GM18909 (cell line): ENCODE measurements at regions not wholly inside any gene's neighbourhood (a gene's known extent, or its start where the extent isn't known, plus 50 kb on each side); places are given as distances from the start of the nearest gene placed in this dataset.
"Not testable (repeated sequence)": the region's sequence is repeated elsewhere in the genome, so short reads cannot be mapped to it uniquely, and the experiment has no call there.

Source experiments
- ATAC-seq: cut with Tn5 transposase; IDR thresholded peaks from one replicate; pipeline ENCODE4 v1.9.1; 2021; ENCODE audit warnings: mild to moderate bottlenecking; ENCODE audit not compliant: unreplicated experiment, poor library complexity

DNA sequence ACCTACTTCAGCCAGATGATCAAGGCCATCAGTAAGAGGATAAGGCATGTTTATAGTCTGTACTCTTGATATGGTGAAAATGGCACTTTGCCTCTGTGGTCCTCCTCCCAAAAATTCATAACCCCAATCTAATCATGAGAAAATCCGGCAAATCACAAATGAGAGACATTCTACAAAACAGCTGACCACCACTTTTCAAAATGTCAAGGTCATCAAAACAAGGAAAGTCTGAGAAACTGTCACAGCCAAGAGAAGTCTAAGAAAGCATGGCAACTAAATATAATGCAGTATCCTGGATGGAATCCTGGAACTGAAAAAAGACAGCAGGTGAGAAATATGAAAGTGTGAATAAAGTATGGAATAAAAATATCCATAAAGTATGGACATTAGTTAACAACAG, 226.6 kb upstream of the INTU start:
- no peak for ATAC-seq

DNA sequence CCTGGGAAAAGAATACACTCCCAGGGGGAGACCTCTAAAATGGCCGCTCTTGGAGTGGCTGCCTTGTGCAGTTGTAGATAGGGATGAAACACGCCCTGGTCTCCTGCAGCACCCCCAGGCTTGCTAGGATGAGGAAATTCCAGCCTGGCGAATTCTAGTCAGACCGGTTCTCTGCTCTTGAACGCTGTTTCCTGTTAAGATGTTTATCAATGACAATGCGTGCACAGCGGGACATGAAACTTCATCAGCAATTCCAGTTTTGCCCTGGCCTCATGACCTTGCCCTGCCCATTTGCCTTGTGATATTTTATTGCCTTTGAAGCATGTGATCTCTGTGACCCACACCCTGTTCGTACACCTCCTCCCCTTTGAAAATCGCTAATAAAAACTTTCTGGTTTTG, 225.2 kb upstream of the INTU start:
- not testable (repeated sequence) for ATAC-seq

DNA sequence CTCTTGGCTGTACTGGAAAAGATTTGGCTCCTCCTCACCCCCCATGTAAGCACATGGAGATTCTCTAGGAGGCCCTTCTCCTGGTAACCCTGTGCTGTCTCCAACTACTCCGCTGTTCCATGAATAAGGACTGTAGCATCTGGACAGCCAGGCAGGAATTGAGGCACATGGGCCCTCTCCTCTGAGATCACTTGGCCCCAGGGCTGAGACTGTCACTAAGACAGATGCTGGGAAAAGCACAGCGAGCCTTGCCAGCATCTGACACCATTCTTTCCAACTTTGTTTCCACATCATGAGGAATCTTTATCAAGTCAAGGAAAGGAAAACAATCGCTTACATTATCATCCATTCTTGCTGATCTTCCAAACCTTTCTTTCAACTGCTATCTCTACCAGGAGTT, 222.6 kb upstream of the INTU start:
- no peak for ATAC-seq

DNA sequence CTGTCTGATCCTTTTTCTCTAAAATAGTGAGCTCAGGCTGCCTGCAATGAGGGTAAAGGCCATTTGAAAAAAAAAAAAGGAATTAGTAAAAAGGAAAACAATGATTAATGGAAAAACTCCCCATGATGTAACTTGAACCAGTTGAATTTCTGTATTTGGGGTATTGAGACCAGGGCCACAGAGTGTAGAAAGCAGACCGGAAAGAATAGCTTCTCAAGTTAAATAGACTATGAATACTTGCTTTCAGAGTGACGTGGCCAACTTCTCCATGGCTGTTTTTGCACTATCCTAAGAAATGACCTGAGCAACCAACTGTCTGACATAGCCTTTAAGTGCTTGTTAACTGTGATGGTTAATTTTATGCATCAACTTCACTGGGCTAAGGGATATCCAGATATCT, 222.1 kb upstream of the INTU start:
- ATAC-seq, result no peak

DNA sequence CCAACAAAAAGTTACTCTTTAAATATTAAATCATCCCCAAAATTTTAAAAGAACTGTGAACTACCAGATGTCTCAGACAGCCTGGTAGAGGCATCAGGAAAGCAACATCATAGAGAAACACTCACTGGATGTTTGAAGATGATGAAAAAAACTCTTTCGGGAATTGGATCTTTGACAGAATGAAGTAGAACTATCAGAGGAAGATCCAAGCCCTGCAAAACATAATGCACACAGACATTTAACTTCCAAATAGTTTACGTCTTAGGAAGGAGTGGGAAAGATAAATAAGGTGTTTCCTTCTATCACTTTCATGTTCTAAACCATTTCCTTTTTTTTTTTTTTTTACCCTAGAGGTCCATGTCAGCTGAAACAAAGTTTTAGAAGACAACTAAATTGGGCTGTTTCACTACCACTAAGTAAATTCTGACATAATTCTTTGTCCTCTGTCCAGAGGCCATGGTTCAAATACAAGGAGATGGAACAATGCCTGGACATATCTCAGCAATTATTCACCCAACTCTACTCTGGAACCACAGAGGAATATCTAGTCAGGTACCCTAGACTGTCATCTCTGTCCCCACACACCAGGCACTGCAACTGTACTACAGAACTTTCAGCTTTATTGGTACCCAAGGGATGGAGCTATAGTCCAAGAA, 217.7 kb upstream of the INTU start:
- ATAC-seq, result no peak

DNA sequence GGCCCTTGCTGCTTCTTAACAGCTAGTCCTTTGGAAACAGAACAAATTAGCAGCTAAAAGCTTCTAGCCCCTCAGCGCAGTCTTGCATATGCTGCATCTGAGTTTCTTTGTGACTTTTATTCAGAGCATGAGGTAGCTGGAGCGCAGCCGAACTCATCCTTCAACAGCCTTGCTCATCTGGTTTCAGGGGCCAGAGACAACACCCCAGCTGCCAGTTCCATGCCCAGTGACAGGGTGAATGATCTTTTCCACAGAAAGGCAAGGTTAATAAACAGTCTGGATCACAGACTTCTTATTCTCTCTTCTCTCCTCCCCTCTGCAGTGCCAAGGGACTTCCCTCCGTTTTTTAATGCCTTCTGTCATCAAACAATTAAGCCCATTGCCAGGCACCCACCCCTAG, 216.6 kb upstream of the INTU start:
- no peak for ATAC-seq

DNA sequence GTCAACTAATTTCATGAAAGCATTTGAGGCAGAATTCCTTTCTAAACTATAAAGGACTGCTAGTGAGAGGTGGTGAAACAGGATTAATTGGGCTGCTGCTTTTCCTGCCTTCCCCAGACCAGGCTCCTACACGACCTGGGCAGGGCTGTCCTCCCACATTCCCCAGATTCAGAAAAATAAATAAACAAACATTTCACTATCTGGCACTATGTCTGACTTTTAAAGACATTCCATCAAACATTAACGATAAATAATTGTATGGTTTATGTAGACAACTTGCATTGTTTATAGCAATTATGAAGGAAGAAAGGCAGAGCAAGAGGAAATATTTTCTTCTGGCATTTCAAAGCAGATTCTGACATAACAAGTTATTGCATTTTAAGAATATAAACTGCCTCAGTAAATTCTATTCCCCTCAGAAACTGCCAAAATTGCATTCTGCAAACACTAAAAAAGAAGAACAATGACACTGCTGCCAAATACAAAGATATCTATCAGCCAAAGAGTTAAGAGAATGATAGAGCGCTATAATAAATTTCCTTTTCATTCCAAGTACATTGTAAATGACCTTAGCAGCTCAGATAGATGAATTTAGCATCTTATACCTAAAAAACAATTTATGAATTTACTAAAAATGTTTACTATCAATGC, 214.7 kb upstream of the INTU start:
- ATAC-seq, result no peak

DNA sequence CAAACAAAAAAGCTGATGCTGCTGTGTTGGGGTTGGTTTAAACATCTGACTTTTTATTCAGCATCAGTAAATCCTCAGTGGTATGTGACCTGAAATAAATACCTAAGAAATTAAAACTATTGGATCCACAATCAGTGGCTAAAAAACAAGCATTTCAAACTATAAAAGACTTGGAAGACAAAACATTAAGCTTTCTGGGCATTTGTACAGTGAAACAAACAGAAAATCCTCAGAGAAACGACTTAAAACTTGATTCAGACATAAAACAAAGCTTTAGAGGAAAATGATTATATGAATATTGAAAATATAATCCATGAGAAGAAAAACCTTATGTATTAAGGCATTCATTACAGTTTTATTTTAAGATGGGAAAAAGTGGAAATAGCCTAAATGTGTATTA, 213.3 kb upstream of the INTU start:
- ATAC-seq, result no peak

DNA sequence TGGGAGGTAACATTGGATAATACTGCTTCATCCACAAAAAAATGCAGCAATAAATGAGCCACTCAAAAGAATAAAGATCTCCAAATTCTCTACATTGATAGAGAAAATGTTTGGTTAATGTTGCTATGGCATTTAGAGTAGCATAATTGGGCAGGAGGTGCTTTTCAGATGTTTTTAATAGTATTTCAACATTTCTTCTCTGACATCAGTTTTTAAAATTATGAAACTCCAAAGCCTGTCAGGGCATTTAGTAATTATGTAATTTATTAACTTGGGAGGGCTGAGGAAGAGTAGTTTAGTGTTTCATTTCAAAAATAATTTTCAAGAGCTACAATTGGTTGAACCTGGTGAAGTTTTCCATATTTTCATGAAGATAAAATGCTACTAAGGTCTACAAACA, 211.3 kb upstream of the INTU start:
- no peak for ATAC-seq

DNA sequence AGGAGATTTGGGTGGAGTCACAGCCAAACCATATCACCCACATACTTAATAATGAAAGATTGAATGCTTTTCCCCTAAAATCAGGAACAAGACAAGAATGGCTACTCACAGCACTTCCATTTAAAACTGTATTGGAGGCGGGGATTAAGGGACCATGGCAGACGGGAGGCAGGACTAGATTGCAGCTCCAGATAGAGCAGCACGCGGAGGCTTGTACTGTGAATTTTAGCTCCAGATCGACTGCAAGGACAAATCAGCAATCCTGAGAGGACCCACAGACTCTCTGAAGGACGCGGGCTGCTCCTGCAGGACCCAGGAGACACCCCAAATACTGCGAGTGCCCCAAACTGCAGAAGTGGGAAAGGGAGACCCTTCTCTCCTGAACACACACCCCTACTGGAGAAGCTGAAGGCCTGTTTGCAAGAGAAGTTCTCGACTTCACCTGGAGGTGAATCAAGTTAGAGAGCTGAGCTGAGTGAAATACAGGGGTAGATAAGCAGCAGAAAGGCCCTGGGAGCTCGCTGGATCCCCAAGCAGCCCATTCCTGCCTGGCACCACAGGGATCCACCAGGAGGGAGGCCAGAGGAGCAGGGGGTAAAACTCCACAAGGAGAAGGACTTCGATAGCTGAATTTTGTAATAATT, 207.4 kb upstream of the INTU start:
- ATAC-seq, result no peak

DNA sequence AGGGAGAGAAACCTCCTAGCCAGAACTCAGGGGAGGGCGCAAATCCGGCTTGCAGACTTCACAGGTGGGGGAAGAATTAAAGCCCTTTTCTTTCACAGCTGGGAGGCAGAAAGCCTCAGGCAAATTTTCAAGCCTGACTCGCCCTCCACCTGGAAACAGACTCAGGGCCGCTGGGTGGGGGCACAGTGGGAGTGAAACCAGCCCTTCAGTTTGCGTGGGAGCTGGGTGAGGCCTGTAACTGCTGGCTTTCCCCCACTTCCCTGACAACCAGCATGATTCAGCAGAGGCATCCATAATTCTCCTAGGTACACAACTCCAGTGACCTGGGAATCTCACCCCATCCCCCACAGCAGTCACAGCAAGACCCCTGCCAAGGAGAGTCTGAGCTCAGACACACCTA, 206.9 kb upstream of the INTU start:
- no peak for ATAC-seq

DNA sequence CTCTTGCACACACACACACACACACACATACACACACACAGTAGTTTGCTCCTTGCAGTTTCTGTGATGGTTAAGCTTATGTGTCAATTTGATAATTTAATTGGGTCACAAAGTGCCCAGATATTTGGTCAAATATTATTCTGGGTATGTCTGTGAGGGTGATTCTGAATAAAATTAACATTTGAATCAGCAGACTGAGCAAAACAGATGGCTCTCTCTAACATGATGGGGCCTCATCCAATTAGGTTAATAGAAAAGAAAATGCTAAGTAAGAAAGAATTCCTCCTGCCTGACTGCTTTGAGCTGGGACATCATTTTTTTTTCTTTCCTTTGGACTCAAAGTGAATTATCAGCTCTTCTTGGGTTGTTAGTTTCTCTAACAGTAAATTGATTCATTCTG, 191.2 kb upstream of the INTU start:
- ATAC-seq, result no peak

DNA sequence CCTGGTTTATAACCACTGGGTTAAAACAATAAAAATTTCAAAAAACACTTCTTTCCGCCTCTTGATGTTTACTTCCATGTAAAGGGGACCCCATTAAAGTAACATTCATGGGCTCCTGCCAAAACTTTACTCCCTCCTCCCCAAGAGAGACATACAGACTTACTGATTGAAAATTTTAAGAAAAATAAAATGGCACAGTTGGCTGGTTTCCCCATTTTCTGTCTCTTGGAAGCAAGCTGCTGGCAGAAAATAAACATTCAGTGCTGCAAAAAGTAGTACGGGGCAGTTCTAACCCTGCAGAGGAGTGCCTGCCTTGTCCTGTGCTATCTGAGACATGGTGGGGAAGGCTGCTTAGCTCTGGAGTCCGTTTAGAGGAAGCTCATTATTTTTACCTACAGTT, 187.3 kb upstream of the INTU start:
- no peak for ATAC-seq

DNA sequence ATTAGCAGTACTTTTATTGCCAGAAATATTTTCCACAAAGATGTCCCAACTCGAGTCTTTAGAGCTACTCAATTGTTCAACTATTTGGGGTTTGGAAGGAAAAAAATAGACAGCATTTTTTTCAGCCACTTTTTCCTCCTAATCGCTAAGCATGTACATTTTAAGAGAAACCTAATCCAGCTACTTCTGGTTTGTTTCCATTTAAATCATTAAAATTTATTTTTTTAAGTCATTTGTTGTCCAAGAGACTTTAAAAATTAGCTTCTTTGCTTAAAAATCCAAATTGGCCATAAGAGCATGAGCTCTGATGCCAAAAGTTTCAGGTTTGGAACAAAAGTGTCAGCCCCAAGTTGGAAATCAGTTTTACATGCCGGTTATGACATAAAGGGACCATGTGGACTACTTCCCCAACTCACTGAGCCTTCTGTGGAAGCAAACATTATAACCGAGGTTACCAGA, 186.3 kb upstream of the INTU start:
- no peak for ATAC-seq

DNA sequence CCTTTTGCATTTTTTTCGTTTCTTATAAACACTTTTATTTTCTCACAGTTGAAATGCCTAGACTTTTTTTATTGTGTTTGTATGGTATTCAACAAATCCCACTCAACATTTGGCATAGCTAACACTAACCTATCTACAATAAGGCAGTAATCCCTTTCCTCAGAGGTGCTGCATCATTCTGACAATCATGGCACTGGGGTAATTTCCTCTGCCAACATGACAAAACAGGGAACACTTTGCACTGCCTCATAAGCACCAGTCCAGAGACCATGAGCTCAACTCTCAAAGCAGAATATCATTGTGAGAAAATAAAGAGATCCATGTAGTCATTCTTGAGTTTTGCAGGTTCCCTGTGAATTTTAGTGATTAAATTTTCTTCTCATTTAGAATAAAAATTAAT, 183.8 kb upstream of the INTU start:
- ATAC-seq, result no peak

DNA sequence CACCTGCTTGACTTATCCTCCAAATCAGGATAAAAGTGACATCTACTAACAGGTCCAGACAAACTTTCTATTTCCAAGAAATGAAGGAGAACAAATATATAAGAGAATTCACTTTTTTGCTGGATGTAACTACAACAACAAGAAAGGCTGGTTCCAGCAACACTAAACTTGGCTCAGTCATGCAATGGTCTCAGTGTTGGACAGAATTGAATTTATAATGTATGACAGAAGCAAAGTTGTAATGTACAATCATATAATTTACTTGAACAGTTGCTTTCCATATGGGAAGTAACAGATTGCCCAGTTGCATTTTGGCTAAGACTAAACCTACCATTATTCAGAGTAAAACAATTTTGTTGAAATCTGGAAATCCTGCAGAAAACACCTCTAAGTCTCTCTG, 183.3 kb upstream of the INTU start:
- ATAC-seq, result no peak

DNA sequence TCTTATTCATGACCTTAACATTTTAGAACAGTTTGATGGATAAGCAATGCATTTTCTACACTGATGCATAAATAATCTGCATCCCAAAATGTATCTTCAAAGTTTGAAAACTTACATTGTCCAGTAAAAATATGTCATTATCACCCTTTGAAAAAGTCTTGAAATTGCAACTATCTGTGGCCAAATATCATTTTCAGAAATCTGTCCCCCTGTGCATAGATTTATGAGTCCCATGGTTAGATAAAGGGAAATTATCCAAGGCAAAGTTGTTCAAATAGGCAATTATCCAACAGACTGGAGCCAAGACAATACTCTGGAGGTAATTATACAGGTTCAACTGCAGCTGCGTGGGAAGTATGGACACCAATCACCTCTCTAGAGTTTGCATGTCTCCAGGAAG, 182.5 kb upstream of the INTU start:
- ATAC-seq, result no peak

DNA sequence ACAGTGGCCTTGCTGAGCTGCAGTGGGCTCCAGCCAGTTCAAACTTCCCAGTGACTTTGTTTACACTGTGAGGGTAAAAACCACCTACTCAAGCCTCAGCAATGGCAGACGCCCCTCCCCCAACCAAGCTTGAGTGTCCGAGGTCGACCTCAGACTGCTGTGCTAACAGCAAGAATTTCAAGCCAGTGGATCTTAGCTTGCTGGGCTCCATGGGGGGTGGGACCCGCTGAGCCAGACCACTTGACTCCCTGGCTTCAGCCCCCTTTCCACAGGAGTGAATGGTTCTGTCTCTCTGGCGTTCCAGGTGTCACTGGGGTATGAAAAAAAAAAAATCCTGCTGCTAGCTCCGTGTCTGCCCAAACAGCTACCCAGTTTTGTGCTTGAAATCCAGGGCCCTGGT, 168.9 kb upstream of the INTU start:
- ATAC-seq, result no peak

DNA sequence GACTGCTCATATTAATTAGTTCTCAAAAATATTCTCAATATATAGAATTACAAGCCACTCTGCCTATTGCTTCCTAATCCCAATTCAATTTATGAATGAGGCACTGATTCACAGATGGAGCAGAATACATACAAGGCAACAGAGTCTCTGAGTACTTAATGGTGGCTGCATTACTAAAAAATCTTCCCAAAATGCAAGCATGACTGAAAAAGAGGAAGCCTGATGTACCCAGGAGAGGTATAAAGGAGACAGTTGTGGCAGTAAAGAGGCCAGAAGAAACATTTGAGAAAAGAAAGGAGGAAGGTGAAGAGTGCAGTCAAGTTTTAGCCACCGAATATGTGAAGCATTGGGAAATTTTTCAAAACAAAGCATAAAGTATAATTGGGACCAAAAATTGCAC, 163.2 kb upstream of the INTU start:
- no peak for ATAC-seq

DNA sequence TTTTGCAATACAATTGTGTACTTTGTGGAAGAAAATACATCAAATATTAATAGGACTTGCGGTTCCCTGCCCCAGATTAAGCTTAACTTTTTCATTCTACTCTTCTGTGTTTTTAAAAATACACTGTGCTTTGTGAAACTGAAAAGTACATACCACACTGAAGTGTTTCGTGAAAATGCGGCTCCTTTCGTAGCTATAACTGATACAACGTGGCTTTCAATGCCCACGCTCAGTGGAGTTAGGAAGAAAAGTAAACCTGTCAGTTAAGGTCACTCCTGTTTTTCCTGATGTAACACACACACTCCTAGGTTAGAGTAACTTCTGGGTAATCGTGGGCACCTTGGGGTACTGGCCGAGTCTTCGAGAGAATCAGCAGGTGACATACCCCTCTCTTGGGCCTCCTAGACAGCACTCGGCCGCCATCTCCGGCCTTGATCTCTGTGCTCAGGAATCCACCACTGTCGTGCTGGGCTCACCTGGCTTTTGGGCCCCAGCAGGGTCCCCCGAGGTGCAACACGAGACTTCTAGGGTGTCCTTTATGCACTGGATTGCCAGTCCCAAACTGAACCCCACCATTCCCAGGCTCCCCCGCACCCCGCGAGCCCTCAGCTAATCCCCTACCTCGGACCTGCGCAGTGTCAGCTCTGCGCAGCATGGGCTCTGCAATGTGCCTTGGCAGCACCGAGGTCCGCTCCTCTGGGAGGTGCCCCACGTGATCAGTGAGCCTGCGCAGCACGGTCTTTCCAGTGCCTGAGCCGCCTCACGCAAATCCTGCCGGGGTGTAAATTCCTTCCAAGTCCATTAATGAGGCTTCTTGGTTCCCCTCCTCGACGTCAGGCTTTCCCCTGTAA, 162.6 kb upstream of the INTU start:
- no peak for ATAC-seq

DNA sequence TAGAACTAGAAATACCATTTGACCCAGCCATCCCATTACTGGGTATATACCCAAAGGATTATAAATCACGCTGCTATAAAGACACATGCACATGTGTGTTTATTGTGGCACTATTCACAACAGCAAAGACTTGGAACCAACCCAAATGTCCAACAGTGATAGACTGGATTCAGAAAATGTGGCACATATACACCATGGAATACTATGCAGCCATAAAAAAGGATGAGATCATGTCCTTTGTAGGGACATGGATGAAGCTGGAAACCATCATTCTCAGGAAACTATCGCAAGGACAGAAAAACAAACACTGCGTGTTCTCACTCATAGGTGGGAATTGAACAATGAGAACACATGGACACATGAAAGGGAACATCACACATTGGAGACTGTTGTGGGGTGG, 154.5 kb upstream of the INTU start:
- ATAC-seq, result not testable (repeated sequence)
